GM18505 (cell line): ENCODE measurements at regions not wholly inside any gene's neighbourhood (a gene's known extent, or its start where the extent isn't known, plus 50 kb on each side); places are given as distances from the start of the nearest gene placed in this dataset.
"Not testable (repeated sequence)": the region's sequence is repeated elsewhere in the genome, so short reads cannot be mapped to it uniquely, and the experiment has no call there.

ENCODE experiments used
- ATAC-seq: cut with Tn5 transposase; IDR thresholded peaks from one replicate; pipeline ENCODE4 v1.9.1; 2021; ENCODE audit not compliant: unreplicated experiment
- POLR2A ChIP-seq: IDR thresholded peaks from 4 replicates; pipeline ENCODE4 v1.6.1; 2011; ENCODE audit warnings: borderline replicate concordance; ENCODE audit not compliant: insufficient read depth, insufficient read length; ENCODE audit errors: extremely low read depth

DNA sequence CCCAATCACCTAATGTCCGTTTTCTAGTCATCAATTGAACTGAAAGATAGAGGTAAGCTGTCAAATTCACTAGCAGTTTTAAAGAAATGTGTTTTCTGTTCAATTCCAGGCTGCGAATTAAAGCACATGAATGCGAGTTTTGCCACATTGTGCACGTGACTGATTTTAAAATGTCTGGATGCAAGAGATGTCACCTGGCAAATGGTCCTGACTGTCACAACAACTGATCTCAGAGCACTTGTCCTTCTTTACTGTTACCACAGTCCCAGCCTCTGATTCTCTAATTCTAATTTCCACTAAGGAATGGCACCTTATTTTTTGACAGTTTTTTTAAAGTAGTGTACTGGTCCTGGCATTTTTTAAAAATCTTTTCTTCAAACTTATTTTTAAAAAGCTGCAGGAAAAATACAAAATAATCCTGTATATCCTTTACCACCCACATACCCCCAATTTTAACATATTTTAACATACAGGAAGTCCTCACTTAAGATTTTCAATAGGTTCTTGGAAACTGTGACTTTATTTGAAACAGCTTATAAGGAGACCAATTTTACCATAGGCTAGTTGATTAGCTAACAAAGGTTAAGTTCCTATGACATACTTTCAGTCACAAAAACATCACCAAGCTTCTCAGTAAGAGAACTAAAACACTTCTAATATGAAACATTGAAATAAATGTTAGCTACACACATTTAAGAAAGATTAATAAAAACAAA, 1364.3 kb downstream of the EFNA5 start:
- no peak for TF ChIP-seq POLR2A
- ATAC-seq: no peak

DNA sequence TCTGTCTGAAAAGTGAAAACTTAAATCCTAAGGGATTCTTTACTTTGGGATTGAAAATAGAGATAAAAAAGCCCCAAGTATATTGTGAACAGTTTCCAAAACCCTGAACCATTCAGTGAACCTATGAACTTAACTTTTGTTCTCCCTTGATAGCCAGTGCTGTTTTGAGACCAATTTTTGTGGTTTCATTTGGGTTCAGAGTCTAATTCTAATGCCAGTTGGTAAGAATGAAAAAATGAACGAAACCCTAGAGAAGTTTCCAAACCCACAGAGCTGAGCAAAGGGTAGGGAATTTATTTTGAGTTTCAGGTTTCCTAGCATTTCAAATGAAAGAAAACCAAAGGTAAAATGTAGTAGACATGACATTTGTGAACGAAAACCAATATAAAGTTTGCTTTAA, 1366.8 kb downstream of the EFNA5 start:
- TF ChIP-seq POLR2A: no peak
- no peak for ATAC-seq

DNA sequence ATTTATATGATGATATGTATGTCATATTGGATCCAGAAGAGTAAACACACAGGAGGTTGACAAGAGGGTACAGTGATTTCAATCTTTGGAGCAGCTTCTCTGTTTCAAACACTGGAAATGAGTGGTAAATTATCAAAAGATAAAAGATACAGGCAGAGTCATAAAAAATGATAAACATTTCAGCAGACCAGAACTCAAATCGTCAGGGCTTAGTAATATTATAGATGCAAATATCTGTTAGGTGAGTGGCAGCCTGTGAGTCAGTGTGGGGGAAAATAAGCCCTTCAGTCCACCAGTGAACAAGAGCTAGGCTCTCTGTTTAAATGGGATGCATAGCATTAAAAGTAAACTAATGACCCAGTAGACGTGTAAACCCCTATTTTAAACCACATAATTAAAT, 1378.1 kb downstream of the EFNA5 start:
- ATAC-seq: no peak
- TF ChIP-seq POLR2A: no peak

DNA sequence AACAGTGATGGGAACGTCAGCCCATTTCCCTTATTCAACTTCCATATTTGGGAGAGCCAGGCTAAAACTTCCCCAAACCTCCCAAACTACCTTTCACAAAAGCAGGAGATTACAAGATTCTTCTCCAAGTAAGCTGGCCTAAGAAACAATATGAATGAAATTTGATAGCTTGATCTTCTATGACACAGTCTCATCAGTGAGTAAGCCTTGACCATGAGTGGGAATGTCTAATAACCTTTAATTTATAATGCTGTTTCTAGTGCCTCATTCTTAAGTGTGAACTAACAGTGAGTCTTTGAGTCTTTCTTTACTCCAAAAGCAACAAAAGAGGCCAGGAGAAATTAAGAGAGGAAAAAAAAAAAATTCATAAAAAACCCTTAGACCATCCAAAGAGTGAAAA, 1379.9 kb downstream of the EFNA5 start:
- no peak for ATAC-seq
- no peak for TF ChIP-seq POLR2A

DNA sequence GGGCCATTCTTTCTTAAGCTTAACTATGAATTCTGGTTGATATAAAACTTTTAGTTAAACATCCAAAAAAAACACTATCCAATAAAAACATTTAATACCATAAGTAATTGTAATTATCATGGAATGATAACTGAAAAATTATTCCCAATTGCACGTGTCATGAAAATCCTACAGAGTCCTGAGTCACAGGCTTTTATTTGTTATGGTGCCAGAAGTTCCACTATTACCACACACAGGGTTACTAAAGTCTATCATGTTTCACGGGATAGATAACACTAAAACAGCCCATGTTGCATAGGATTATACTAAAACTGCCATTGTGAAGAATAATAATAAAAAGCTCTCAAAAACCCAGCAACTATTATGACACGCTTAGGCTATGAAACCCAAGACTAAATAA, 1381.8 kb downstream of the EFNA5 start:
- no peak for ATAC-seq
- TF ChIP-seq POLR2A: no peak

DNA sequence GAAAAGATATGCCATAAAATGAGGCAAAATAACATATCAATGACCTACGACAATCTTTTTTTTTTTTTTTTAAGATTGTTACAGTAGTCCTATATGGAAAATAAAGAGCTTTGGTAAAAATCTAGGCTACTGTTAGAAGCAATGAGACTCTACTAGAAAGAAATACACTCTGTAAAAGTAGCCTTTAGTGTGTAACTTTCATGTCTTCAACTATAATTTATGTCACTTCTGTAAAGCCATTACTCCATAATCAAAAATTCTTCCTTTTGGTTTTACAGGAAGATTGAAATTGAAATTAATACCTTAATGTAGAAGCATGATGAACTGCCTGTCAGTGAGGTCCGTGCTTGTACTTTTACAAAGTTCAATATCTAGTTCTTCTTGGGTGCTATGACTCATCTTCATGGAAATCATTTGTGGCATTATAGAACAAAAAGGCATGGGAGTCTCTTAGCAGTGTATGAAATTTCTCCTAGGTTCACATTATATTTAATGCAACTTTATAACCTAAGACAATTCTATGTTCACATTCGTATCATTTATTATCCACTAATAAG, 1393.1 kb downstream of the EFNA5 start:
- TF ChIP-seq POLR2A: no peak
- no peak for ATAC-seq

DNA sequence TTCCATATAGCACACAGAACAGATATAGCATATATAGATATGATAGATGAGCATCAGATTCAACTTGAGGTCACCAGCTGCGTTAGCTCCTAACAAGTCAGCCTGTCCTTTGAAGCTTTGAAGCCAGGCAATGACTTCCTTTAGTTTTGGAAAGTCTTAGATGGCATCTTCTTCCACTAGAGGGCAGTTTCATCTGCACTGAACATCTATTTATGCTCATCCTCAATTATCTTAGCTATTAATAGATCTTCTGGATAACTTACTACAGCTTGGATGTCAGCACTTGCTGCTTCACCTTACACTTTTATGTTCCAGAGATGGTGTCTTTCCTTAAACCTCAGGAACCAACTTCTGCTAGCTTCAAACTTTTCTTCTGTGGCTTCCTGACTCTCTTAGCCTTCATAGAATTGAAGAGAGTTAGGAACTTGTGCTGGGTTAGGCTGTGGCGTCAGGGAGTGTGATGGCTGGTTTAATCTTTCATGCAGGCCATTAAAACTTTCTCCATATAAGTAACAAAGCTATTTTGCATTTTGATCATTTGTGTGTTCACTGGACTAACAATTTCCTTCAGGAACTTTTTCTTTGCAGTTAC, 1401.4 kb downstream of the EFNA5 start:
- no peak for ATAC-seq
- TF ChIP-seq POLR2A: no peak

DNA sequence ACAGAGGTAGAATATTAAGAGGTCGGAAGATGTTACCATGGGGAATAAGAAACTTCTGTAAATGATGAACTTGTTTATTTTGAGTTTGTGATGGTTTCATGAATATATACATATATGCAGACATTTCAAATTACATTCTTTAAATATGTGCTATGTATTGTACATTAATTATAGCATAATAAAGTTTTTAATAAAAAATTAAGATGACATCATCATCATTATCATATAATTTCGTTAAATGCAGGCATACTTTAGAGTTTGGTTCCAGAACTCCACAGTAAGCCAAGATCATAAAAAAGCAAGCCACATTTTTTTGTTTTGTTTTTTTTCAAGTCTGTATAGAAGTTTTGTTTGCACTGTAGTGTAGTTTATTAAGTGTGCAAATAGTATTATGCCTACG, 1403.5 kb downstream of the EFNA5 start:
- no peak for ATAC-seq

DNA sequence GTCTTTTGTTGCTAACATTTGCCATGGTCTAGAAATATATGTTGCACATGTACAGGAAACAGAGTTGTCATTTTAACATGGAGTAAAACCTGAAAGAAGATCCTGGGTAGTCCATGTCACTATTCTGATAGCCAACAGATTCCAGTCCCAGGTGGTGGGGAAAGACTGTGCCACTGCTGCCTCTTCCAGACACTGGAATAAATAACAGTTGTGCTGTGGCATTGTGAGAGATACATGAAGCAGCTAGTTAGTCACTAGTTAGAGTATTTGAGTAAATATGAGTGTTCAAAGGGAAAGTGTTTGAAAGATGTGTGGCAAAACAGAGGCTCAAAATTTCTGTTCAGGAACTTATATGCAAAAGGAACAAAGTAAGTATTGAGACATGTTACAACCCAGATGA, 1408.3 kb downstream of the EFNA5 start:
- no peak for TF ChIP-seq POLR2A
- no peak for ATAC-seq

More for the DNA sequence above, 1403.5 kb downstream of the EFNA5 start:
- TF ChIP-seq POLR2A: no peak

DNA sequence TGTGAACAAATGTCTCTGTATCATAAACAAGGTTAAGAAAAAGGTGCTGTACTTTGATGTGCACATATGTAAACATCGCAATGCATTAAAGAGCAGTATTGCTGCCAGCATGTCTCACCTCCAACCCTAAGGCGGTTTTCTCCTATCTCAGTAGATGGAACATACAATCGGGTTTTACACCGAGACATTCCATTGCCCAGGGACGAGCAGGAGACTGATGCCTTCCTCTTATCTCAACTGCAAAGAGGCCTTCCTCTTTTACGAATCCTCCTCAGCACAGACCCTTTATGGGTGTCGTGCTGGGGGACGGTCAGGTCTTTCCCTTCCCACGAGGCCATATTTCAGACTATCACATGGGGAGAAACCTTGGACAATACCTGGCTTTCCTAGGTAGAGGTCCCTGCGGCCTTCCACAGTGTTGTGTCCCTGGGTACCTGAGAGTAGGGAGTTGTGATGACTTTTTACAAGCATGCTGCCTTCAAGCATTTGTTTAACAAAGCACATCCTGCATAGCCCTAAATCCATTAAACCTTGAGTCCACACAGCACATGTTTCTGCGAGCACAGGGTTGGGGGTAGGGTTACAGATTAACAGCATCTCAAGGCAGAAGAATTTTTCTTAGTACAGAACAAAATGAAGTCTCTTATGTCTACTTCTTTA, 1411.2 kb downstream of the EFNA5 start:
- ATAC-seq: not testable (repeated sequence)

DNA sequence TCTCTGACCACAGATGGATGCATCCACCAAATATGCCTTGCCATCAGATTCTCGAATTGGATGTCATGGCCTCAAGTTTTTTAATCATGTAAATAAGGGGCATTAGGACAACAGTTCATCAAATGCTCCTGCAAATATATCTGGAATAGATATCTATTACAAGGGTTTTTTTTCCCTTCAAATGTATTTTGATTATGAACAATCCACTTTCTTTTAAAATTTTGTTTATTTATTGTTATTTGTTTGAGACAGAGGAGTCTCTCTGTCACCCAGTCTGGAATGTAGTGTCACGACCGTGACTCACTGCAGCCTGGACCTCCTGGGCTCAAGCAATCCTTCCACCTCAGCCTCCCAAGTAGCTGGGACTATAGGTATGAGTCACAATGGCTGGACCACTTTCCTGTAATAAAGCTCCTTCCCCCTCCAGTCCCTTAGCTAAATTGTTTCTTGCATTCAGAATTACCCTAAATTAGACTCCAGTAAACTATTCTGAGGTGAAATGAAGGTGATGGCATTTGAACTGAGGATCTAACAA, 1412.1 kb downstream of the EFNA5 start:
- no peak for ATAC-seq

DNA sequence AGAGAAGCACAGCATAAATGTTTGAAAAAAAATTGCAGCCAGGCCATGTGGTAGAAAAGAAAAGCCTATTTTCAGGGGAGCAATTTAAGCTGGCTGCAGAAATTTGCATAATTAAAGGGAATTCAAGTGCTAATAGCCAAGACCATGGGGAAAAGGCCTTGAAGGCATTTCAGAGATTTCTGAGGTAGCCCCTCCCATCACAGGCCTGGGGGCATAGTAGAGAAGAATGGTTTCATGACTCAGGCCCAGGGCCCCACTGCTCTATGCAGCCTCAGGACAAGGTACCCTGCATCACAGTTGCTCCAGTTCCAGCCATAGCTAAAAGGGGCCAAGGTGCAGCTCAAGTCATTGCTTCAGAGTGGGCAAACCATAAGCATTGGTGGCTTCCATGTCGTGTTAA, 1416.0 kb downstream of the EFNA5 start:
- no peak for ATAC-seq
- TF ChIP-seq POLR2A: no peak

More for the DNA sequence above, 1412.1 kb downstream of the EFNA5 start:
- TF ChIP-seq POLR2A: no peak

DNA sequence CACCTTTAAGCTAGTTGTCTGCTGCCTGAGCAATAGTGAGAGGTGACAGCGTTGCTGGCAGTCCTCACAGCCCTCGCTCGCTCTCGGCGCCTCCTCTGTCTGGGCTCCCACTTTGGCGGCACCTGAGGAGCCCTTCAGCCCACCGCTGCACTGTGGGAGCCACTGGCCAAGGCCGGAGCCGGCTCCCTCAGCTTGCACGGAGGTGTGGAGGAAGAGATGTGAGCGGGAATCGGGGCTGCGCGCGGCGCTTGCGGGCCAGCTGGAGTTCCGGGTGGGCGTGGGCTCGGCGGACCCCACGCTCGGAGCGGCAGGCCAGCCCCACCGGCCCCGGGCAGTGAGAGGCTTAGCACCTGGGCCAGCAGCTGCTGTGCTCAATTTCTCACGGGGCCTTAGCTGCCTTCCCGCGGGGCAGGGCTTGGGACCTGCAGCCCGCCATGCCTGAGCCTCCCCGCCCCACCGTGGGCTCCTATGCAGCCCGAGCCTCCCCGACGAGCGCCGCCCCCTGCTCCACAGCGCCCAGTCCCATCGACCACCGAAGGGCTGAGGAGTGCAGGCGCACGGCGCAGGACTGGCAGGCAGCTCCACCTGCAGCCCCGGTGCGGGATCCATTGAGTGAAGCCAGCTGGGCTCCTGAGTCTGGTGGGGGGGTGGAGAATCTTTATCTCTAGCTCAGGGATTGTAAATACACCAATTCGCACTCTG, 1424.5 kb downstream of the EFNA5 start:
- ATAC-seq: not testable (repeated sequence)
